Suprapubic skin (tissue), 4 donors: ENCODE measurements at regions not wholly inside any gene's neighbourhood (a gene's known extent, or its start where the extent isn't known, plus 50 kb on each side); places are given as distances from the start of the nearest gene placed in this dataset.

ENCODE experiments used
- DNase-seq, 2 donors: peaks; one replicate each; pipeline ENCODE4 v3.0.0-alpha.2; 2019; ENCODE audit warnings: low spot score in 2 of 2
- H3K27ac ChIP-seq: fragments of 200-600 bp; sonication (generic); one replicate; pipeline ENCODE4 v1.5.1; 2019
- H3K27me3 ChIP-seq: fragments of 200-600 bp; sonication (generic); one replicate; pipeline ENCODE4 v1.5.1; 2019
- H3K36me3 ChIP-seq: fragments of 200-600 bp; sonication (generic); one replicate; pipeline ENCODE4 v1.5.1; 2019
- H3K4me1 ChIP-seq: fragments of 200-600 bp; sonication (generic); one replicate; pipeline ENCODE4 v1.5.1; 2019
- H3K4me3 ChIP-seq: fragments of 200-600 bp; sonication (generic); one replicate; pipeline ENCODE4 v1.5.1; 2019; ENCODE audit warnings: mild to moderate bottlenecking
- H3K9me3 ChIP-seq: fragments of 200-600 bp; sonication (generic); one replicate; pipeline ENCODE4 v1.5.1; 2019
- CTCF ChIP-seq, 2 donors: fragments of 200-600 bp in 1 of 2; fragments of 450-650 bp in 1 of 2; sonication (generic) in 1 of 2; IDR thresholded peaks; one replicate each; pipeline ENCODE4 v1.5.1; 2016 to 2019; ENCODE audit warnings: antibody characterized with exemption in 2 of 2, mild to moderate bottlenecking in 1 of 2, moderate library complexity in 1 of 2
- EP300 ChIP-seq: sonication (generic); formaldehyde crosslinking; IDR thresholded peaks from one replicate; pipeline ENCODE4 v1.6.1; 2017; ENCODE audit warnings: antibody characterized with exemption
- POLR2A ChIP-seq, 2 donors: fragments of 450-650 bp; IDR thresholded peaks; one replicate each; pipeline ENCODE4 v1.6.1; 2017; ENCODE audit warnings: antibody characterized with exemption in 2 of 2, mild to moderate bottlenecking in 2 of 2, moderate library complexity in 2 of 2
- POLR2AphosphoS5 ChIP-seq, 3 donors: sonication (generic); formaldehyde crosslinking; IDR thresholded peaks; one replicate each; pipeline ENCODE4 v1.6.1; 2017; ENCODE audit warnings: antibody characterized with exemption in 3 of 3
- WGBS: methylation state at CpG from one replicate; pipeline ENCODE4 v1.1.5; 2018; 5-methylcytosine and 5-hydroxymethylcytosine counted together

DNA sequence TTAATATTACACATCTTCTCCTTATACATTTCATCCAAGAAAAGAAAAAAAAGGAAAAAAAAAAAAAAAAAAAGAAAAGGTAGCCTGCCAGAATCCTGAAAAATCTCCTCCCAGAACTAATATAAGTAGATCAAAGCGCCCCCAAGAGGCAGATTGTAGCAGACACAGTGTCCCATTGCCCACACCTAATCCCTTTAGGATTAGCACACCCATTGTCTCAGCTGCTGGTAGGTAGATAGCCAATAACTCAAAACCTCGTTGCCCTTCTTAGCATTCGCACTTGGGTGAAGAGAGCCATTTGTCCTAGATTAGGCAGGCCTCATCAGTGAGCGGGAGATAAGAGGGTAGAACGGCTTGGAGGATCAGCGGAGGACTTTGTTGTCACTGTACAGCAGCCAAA, 100.2 kb upstream of the SORCS1 start:
- 62% methylated on average over 6 of the region's 6 CpGs for WGBS
- DNase-seq, result no peak
- TF ChIP-seq POLR2A (IDR thresholded peaks at IDR 0.05) (no peak), EP300 (no peak), CTCF (IDR thresholded peaks at IDR 0.05) (no peak), POLR2AphosphoS5 (IDR thresholded peaks at IDR 0.05) (no peak)

DNA sequence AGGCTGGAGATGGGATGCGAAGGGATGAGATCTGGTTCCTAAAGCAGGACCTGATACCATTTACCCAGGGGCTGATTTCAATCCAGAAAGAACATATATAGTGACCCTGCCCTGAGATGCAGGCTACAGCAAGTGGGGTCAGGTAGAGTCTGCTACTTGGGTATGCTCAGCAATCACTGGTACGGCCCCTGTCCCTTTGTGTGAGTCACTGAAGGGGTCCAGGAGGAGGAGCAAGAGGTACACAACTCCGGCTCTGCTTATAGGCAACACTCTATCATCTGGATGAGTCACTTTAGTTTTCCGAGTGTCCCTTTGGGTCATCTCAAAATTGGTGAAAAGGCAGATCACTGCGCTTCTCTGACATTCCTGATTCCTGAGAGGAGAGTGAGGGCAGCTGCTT, 79.6 kb upstream of the SORCS1 start:
- Histone ChIP-seq H3K27ac (no peak overlapping the region), H3K36me3 (no peaks in the 10 kb centered on the region), H3K4me3 (no peak overlapping the region), H3K4me1 (no peaks in the 10 kb centered on the region), H3K27me3 (no peaks in the 10 kb centered on the region), H3K9me3 (no peaks in the 10 kb centered on the region)
- WGBS, result 83% methylated on average over 5 of the region's 5 CpGs
- no peak for DNase-seq
- TF ChIP-seq POLR2AphosphoS5 (IDR thresholded peaks at IDR 0.05), result no peak
- no peak for TF ChIP-seq POLR2A (IDR thresholded peaks at IDR 0.05)
- no peak for TF ChIP-seq CTCF (IDR thresholded peaks at IDR 0.05)
- TF ChIP-seq EP300, result no peak

More for the DNA sequence above, 100.2 kb upstream of the SORCS1 start:
- Histone ChIP-seq H3K27ac (no peak overlapping the region), H3K4me1 (no peaks in the 10 kb centered on the region), H3K36me3 (no peaks in the 10 kb centered on the region), H3K4me3 (no peak overlapping the region), H3K27me3 (no peaks in the 10 kb centered on the region), H3K9me3 (no peaks in the 10 kb centered on the region)

- H3K9me3 ChIP-seq, result peaks cover 4% of the 10 kb centered on the region
- H3K27me3 ChIP-seq, result no peaks in the 10 kb centered on the region
- H3K27ac ChIP-seq, result no peak overlapping the region
- 68% methylated on average over 4 of the region's 4 CpGs for WGBS
- no peaks in the 10 kb centered on the region for H3K4me1 ChIP-seq
- no peak overlapping the region for H3K4me3 ChIP-seq
- H3K36me3 ChIP-seq, result no peaks in the 10 kb centered on the region
- TF ChIP-seq CTCF (IDR thresholded peaks at IDR 0.05) (no peak), POLR2A (IDR thresholded peaks at IDR 0.05) (no peak), POLR2AphosphoS5 (IDR thresholded peaks at IDR 0.05) (no peak), EP300 (no peak)
- DNase-seq, result no peak
These were observed 73.8 kb upstream of the SORCS1 start for GRCh38 chr10:107238275-107238674.

GRCh38 chr10:107232013-107232412, 67.5 kb upstream of the SORCS1 start:
- no peaks in the 10 kb centered on the region for H3K4me1 ChIP-seq
- no peak overlapping the region for H3K4me3 ChIP-seq
- H3K36me3 ChIP-seq, result no peaks in the 10 kb centered on the region
- no peak overlapping the region for H3K27ac ChIP-seq
- H3K27me3 ChIP-seq, result no peaks in the 10 kb centered on the region
- no peak for DNase-seq
- H3K9me3 ChIP-seq, result peaks cover 7% of the 10 kb centered on the region
- TF ChIP-seq POLR2AphosphoS5 (IDR thresholded peaks at IDR 0.05) (no peak), CTCF (IDR thresholded peaks at IDR 0.05) (no peak), EP300 (no peak), POLR2A (IDR thresholded peaks at IDR 0.05) (no peak)
- WGBS, result 54% methylated on average over 2 of the region's 2 CpGs

GRCh38 chr10:107230887-107231286, 66.4 kb upstream of the SORCS1 start:
- Histone ChIP-seq H3K27me3 (no peaks in the 10 kb centered on the region), H3K36me3 (no peaks in the 10 kb centered on the region), H3K27ac (no peak overlapping the region), H3K9me3 (peaks cover 7% of the 10 kb centered on the region), H3K4me3 (no peak overlapping the region), H3K4me1 (no peaks in the 10 kb centered on the region)
- TF ChIP-seq EP300, result no peak
- no peak for TF ChIP-seq POLR2A (IDR thresholded peaks at IDR 0.05)
- no peak for TF ChIP-seq CTCF (IDR thresholded peaks at IDR 0.05)
- no peak for TF ChIP-seq POLR2AphosphoS5 (IDR thresholded peaks at IDR 0.05)
- no peak for DNase-seq
- 56% methylated on average over 4 of the region's 4 CpGs for WGBS
